Fibroblast of lung (primary cell): ENCODE measurements at regions not wholly inside any gene's neighbourhood (a gene's known extent, or its start where the extent isn't known, plus 50 kb on each side); places are given as distances from the start of the nearest gene placed in this dataset.

Source experiments
- CTCF ChIP-seq, 2 donors: IDR thresholded peaks in 1 of 2; conservative IDR thresholded peaks in 1 of 2; 1 replicate in 1 of 2; 2 replicates in 1 of 2; pipeline ENCODE4 v1.5.1; 2011 to 2012; ENCODE audit warnings: low read length in 2 of 2, control low read depth in 1 of 2, inconsistent platforms in 1 of 2, low read depth in 1 of 2, mild to moderate bottlenecking in 1 of 2
- EZH2 ChIP-seq: IDR thresholded peaks from 2 replicates; pipeline ENCODE4 v1.5.1; 2012; ENCODE audit warnings: low read length, control low read depth, mild to moderate bottlenecking; ENCODE audit errors: missing control alignments

- TF ChIP-seq CTCF (conservative IDR thresholded peaks at IDR 0.05 in 1 of 2, IDR thresholded peaks at IDR 0.05 in 1 of 2; ENCODE audit: low read depth in 1 of 2, low read length in 2 of 2) (no peak), EZH2 (no peak)
Observed at GRCh38 chr4:177196615-177197014, 113.1 kb upstream of the NEIL3 start.
